Endometrium (tissue), 2 donors: ENCODE measurements at regions not wholly inside any gene's neighbourhood (a gene's known extent, or its start where the extent isn't known, plus 50 kb on each side); places are given as distances from the start of the nearest gene placed in this dataset.

Experiments
- FAIRE-seq: peaks from 2 replicates; lab custom pipeline; 2012; peaks lifted over from hg19 to GRCh38; lab: Jason Lieb, UNC
- donor health status: control.
- donor health status: control.

DNA sequence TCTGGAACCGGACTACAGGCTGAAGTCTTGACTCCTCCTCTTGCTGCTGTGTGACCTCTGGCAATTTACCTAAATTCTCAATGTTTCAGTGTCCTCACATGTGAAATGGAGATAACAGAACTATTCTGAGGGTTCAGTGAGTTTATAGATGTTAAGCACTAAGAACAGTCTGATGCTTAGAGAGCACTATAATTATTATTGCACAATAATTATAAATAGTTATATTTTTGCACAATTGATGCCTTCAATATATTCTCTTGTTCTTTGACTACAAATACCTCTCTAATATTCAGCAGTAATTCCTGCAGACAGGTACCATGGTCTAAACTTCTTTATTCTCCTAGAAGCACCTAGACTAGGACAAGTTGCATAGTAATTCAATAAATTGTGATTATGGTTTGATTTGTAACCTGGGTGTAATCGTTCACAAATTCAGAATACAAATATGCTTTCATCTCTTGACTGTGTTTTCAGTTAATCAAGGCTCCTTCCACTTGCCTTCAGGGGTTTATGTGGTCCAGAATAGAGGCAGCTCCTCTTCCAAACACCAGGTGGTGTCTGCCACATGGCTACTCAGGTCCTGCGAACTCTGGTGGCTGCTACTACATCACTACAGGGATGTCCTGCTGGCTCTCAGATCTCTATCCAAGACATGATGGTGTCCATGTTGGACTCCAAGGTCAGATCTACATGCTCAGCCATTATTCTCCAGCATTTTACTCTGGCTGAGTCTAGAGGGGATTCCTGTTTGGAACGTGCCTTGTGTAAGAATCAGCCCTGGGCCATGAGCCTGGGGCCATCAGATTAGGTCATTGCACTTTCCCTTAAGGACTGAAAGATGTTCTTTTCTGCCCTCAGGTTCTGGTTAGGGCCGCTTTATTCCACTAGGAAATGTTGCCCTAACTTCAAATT, 103.4 kb downstream of the QRFPR start:
- FAIRE-seq = no peak

DNA sequence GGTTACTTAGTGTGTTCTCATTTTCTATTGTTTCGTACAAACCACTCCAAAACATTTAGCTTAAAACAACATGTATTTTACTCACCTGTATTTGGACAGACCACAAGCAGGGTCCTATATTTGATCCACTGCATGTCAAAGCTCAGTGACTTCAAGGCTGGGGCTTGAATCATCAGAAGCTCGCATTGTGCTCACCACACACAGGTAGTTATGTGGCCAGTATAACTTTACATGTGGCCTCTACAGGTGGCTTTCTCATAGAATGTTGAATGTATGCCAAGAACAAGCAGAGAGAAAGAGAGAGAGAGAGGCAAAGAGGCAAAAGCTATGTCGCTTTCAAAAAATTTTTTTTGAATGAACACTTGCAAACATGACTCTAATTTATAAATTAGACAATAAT, 107.6 kb downstream of the QRFPR start:
- FAIRE-seq = no peak

DNA sequence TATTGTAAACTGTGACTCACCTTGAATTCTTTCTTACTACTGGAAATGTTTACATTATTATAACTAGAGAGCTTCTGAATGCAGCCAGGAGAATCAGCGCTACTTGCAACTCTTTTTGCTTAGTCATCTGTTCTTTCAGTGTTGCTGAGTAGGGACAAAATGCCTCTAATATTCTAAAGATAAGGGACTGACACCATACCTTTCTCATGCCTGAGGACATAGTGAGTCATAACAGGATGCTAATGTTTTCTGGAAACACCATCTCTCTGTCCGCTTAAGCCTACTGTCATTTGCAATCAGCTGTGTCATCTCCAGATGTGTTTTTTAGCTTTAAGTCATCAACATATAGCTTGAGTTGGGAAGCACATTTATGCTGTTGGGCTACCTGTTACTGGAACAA, 108.3 kb downstream of the QRFPR start:
- FAIRE-seq = no peak

DNA sequence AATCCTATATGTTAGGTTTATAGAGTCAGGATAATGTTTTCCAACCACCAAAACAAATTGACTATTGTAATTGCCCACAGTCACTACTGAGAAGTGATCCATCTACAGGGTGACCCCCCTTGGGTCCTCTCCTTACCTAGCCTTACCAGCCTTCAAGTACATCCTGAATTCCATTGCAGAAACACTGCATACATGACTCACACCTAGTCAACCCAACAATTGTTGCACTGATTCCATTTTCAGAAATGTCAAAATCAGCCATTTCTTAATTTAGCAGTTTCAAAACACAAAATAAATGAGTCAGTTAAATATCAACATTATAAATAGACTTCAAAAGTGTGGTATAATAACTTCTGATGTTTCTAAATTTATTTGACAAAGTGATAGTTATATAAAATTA, 106.3 kb upstream of the TNIP3 start:
- peak; percentile 60 for FAIRE-seq

DNA sequence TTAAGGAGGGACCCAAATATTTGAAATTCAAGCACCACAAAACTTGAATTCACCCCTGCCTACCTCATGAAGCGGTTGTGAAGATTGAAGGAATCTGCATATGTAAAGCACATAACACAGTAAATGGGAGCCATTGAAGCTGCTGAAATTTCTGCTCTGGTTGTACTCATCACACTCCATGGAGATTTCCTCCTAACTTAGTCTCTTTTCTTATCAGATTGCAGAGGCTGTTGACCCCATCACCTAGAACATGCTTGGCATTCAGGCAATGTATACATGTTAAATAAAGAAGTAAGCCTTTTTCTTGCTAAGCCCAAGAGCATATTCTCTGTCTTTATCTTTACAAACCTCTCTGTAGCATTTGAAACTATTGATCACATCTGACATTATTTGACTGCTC, 104.9 kb upstream of the TNIP3 start:
- FAIRE-seq = no peak

DNA sequence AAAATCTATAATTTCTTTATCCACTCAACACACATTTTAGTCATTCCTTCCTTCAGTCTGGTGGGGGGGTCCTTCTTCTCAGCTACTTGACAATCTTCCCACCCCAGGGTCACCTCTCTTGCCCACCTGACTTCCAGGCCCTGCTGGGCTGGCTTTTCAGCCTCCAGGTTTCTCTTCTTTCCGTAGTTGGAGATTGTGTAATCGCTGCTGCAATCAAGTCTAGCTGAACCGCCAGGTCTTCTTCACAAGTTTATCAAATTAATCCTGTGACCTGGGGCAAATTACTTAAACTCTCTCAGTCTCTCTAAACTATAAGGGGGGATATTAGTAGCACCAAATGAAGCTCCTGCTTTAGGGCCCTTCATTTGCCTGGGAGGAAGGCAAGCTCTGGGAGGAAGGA, 102.9 kb upstream of the TNIP3 start:
- FAIRE-seq = no peak

DNA sequence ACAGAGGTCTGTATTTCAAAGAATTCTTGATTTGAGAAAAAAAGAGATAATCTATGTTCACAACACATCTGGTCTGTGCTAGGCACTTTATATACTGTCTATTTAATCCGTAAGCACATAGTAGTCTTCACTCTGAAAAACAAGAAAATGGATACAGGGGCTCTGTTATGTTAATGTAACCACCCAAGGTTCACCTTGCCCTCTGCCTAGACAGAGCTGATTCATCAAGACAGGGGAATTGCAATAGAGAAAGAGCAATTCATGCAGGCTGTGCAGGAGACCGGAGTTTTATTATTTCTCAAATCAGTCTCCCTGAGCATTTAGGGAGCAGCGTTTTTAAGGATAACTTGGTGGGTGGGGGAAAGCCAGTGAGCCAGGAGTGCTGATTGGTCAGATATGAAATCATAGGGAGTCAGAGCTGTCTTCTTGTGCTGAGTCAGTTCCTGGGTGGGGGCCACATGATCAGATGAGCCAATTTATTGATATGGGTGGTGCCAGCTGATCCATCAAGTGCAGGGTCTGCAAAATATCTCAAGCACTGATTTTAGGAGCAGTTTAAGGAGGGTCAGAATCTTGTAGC, 92.9 kb upstream of the TNIP3 start:
- no peak for FAIRE-seq

DNA sequence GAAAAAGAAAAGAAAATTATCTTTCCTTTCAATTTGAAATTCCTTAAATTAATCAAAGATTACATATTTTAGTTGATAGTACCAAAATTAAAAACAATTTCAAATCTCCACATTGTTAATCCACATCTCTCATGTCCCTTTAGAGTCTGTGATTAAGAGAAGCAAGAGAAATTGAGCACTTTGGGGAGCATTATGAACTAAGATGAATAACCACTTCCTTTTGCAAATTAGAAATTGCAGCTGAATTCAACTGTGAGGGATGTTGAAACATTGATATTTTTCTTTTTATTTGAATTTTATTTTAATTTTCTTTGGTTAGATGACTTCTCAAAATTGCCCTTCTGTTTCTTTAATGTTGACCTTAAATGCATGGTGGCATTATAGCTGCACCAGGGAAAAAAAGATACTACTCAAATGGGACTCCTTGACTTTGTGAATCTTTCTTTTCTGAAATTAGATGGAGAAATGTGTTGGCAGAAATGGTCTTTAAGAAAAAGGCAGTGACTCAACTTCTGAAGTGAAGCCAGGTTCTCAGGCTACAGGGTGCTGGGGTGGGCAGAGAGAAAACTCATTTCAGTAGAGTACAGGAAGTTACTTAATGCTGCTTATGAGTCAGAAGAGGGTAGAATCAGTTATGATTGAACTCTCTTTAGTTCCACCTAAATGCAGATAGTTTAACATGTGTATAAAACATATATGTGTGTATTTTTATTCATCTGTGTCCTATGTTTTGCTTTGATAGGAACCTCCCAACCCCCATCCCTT, 92.0 kb upstream of the TNIP3 start:
- FAIRE-seq = no peak

DNA sequence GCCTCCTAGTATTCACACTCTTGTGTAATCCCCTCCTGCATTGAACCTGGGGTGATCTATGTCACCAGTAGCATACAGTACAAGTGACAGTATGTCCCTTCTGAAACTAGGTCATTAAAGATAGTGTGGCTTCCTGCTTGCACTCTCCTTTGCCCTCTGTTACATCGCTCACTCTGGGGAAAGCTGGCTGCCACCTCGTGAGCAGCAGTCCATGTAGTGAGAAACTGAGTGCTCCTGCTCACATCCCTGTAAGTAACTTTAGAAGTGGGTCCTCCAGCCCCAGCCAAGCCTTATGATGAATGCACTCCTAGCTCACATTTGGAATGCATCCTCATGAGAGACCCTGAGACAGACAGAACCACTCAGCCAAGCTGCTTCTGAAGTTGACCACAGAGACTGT, 89.8 kb upstream of the TNIP3 start:
- no peak for FAIRE-seq

DNA sequence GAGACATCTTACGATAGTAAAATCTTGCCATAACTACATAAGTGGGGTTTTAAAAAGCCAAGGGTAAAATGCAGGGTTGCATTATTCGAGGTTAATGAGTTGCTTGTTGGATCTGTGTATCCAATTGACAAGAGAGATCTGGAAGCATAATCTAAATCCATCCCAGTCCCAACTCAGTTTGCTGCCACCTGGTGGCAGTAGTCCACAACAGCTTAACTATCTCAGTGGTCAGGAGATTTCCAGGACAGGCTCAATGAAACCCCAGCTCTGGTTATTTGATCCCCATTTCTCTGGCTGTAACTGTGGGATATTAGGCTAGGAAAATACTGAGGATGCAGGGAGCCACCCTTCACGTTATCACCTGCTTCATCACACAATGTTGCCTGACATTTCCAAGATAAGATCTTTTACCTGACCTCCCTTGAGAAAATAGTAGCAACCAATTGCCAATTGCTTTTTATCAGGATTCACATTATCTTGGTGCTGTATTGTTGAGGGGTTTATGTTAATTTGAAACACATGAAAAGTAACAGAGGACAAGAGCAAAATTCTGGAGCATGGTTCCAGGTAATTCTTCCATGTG, 88.2 kb upstream of the TNIP3 start:
- peak; percentile 35 for FAIRE-seq

DNA sequence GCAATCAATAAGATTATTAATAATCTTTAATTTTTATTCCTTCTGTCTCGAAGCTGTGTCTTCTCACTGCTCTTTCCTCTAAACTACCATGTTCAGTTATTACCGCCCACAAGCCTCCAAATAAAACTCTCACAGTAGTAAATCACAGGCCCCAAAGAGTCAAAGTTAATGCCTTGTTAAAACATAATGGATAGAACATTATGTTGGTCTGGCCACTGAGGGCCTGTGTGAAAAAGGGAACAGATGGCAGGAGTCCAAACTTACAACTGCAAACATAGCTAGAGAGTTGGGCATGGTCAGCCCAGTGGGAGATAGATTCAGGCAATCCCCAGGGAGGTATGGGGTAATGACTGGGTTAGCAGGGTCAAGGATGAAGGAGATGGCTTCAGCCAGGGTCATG, 84.6 kb upstream of the TNIP3 start:
- no peak for FAIRE-seq

DNA sequence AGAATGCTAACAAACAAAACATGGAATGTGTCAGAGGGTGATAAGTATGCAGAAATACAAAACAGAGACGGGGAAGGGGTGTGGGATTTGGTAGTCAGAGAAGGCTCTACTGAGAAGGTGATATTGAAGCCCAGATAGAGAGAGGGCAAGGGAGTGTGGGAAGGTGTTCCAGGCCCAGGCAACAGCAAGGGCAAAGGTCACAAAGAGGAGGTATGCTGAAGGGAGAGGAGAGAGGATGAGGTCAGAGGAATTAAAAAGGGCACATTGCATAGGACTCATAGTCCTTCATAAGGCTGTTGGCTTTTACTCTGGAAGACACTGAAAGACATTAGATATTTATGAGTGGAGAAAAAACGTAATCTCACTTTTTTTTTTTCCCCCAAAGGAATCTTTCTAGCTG, 82.6 kb upstream of the TNIP3 start:
- no peak for FAIRE-seq

DNA sequence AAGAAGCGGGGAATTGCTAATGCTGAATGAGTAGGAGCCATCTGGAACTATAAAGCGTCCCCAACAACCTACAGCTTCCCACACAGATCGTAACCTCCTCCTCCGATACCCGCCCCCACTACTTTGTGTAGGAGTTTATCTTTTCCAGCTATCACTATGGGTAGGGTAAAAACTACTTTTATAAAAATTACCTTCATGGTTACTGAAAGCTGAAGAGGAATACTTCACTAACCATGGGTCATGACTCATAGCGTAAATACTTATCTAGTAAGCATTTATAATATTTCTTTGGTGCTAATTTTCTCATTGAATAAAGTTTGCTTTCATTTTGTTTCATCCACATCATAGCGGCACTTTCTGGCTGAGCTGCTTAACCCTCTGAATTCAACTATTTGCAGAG, 79.4 kb upstream of the TNIP3 start:
- FAIRE-seq = no peak

DNA sequence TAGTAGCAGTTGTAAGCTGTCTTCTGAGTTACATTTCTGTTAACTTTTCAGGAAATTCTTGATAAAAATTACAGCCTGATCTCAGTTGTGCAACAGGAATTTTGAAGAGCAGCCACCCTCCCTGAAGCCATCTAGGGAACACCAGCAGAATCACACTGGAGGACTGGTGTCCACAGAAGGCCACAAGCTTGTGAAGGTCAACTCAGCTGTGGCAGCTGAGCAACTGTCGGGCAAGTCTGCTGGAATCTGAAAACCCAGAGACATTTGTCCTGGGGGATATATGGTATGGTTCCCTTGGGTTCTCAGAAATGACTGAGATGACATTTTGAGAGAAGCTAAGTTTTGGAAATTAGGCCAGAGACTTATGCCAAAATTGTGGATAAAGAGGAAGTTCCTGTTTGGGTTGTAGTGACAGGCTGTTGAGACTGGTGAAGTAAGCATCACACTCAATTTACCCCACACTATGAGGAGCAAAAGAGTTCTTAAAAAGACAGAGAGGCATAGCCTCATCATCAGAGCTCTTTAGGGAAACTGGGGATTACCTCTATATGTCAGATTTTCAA, 78.1 kb upstream of the TNIP3 start:
- no peak for FAIRE-seq

DNA sequence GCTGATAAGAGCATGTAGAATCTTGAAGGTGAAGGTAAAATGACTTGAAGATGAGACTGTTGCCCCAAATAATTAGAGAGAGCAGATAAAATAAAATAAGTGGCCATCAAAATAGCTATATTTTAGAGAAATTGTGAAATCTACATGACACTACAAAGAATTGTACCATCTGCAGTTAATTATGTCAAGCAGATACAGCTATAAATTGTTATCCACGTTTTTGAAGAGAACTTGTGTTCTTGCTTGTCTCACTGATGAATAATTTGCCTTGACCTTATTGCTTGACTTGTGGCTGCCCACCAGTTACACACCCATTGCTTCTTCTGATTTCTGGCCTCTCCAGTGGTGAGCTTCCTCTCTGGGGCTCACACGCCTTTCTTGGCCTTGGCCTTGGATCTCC, 75.8 kb upstream of the TNIP3 start:
- FAIRE-seq = no peak

DNA sequence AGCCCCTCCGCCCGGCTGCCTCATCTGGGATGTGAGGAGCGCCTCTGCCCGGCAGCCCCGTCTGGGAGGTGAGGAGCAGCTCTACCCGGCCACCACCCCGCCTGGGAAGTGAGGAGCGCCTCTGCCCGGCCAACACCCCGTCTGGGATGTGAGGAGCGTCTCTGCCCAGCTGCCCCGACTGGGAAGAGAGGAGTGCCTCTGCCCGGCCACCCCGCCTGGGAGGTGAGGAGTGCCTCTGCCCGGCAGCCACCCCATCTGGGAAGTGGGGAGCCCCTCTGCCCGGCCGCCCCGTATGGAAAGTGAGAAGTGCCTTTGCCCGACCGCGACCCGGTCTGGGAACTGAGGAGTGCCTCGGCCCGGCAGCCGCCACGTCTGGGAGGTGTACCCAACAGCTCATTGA, 74.3 kb upstream of the TNIP3 start:
- no peak for FAIRE-seq

DNA sequence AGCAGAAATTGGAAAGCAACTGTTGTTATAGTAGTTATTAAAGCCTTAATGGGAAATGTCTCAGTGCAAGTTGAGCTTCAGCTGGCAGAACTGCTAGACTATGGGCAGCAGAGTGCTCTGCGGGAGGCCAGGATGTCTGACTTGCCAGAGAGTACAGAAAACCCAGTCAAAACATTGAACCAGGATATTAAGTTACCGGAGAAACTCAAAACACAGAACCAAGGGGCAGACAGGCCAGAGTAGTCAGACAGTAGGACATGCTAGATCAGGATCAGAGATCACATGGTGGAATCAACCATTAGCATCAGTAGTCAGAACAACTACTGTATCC, 72.9 kb upstream of the TNIP3 start:
- no peak for FAIRE-seq

DNA sequence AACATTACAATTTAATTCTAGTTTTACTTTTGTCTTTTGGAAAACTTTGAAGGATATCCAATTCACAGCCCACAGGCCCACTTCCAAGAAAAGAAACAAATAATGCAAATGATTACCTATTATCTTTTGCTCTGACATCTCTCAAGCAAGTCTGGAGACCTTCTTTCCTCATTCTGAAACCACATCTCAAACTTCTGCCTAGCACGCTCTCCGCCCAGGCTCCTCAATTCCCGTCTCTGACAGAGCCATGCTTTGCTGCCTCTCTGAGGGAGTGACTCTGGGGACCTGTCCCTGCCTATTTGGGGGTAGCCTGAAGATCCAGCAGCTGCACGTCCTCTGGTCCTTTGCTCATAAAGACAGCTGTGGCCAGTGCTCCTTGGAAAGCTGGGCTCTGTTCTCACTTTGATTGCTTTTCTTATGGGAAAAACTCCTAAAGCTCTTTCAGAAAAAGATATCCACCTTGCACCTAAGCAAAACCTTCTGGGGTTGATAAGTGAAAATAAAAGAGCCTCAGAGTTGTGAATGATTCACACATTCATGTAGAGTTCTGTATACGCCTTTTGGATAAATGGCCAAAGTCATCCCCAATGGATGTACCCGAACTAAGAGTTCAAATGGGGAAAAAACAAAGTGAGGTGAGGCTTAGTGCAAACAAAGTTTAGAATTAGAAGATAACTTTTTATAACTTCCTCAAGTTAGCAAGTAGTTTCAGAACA, 72.4 kb upstream of the TNIP3 start:
- FAIRE-seq = no peak

DNA sequence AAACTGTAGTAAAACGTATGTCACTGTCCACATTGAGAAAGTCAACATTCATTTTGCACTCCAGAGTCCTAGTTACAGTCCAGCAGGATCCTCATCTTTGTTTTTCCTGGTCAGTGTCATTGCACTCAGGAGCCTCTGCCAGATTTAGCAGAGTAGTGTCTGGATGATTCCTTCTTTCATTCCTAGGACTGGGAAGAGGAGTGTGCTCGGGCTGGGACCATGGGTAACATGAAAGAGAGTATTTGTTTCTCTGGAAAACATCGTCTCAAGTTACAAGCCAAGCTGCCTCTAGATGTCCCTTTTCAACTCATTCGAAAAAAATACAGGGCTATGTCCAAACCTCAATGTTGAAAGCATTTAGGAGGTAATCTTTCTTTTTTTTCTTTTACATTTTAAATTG, 69.9 kb upstream of the TNIP3 start:
- FAIRE-seq = peak; percentile 12

DNA sequence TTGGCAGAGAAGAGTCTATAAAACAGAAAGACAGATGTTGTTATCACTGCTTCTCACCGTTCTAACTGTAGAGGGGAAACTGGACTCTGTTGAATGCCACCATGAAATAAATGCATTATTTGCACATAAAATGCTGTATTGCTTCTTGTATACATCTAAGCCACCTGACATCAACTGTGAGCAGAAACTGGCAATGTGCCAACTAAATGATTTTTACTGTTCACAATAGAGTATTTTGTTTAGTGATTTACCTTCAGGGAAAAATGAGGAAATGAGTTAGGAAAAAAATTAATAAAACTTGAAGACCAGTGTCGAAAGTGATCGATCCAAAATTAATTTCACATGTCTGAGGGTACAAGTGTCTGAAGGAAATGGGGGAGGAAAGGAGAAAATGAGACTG, 65.9 kb upstream of the TNIP3 start:
- FAIRE-seq = no peak

DNA sequence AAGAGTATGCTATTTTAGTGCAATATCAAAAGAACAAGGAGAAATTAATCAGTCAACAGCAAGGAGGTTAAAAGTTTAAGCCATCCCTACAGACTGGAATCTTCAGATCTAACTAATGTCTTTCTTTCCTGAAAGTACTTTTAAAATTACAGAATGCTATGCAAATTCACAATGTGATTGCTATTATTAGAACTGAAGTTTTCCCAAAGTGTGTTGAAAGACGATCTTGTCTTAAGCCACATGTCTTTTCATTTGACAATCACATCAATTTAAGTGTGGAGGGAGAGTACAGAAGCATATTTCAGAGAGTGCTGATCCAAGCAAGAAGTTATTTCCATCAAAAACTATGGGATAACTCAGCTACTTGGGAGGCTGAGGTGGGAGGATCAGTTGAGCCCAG, 64.7 kb upstream of the TNIP3 start:
- no peak for FAIRE-seq

DNA sequence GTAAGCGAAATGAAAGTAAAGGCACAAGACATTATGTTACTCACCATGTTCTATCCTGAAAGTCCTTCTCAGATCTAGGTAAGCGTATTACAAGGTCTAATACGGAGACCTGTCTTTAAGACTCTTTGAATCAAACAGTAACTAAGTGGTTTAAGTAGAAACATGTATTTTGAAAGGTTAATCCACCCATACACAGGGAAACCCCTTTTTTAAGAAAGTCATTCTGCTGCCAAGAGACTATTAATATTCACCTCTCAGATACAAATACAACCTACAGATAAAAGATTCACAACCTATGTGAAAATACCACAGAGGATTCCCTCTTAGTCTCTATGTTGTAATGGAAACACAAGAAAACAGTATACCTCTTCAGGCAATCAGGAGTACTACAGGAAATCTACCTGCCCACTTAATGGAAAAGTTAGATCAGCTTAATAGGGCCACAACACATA, 63.2 kb upstream of the TNIP3 start:
- no peak for FAIRE-seq
